ENCODE measurements at regions not wholly inside any gene's neighbourhood (a gene's known extent, or its start where the extent isn't known, plus 50 kb on each side); places are given as distances from the start of the nearest gene placed in this dataset.
"Not testable (repeated sequence)": the region's sequence is repeated elsewhere in the genome, so short reads cannot be mapped to it uniquely, and the experiment has no call there.

GRCh38 chr11:134876226-134876625 lies 464.2 kb upstream of the B3GAT1 start:
- DNase-seq (ENCODE audit: low read depth, low spot score), result no peak

DNA sequence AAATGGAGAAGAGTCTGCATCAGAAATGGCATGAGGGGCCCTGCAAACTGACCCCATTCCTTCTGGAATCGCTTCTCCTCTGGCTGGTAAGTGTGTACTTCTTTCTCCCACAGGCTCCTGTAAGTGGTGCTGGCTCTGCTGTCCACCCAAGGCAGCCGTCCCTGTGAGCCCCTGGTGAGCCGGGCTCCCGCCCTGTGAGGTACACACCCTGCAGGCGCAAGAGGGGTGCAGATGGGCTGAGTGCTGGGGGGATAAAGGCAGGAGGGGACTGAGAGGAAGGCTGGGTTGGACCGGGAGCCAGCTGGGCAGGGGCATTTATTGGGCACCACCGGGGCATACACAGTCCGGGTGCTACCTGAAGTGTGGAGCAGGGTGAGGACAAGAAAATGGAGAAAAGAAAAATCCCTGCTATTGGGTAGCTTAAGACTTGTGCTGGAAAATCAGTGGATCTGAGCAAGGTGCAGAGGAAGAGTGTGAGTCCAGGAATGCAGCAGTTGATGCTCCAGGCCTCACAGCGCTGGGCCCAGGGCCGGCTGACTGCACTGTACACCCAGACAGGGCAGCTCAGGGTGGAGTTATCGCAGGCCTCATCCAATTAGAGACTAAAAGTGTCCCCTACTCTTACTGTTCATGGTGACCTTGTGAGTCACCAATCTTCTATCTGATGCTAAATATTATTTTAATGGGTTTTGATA lies 455.1 kb upstream of the B3GAT1 start:
- DNase-seq (ENCODE audit: low read depth, low spot score), result no peak

DNA sequence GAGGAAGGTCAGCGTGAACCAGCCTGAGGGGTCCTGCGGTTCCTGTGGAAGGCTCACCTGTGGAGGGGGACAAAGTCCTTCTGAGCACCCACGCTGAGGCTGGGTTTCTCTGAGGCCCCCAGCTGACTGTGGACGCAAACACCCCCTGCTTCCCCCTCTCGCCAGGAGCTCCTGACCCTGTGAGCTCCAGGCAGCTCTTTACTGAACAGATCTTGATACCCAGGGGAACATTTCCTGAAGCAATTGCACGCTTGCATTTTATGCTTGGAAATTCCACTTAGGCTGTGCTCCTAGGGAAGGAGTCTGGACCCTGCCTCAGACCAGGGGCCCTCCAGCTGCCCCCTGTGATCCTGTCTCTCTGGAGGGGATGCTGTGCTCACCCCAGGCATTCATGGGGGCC lies 454.2 kb upstream of the B3GAT1 start:
- no peak for DNase-seq (ENCODE audit: low read depth, low spot score)

- no peak for DNase-seq (ENCODE audit: low read depth, low spot score)
Measured at GRCh38 chr11:134864968-134865305, 452.9 kb upstream of the B3GAT1 start.

GRCh38 chr11:134864233-134864967 lies 452.4 kb upstream of the B3GAT1 start:
- DNase-seq (ENCODE audit: low read depth, low spot score), result no peak

DNA sequence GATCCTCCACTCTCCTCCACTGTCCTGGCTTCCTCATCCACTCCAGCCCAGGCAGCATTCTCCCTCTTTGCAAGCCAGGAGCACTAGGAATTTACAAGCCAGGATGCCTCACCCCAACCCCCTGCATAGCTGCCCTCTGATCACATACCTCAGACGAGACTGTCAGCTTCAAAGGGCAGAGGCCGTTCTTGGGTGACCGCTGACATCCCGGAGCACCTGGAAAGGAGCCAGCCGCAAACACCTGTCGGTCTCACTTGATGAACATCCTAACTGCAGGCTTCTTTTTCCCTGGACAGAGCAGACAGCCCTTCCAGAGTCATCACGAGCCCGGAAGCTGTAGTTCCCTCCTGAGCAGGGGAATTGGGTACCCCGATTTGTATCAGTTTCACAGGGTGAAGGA lies 451.3 kb upstream of the B3GAT1 start:
- no peak for DNase-seq (ENCODE audit: low read depth, low spot score)

DNA sequence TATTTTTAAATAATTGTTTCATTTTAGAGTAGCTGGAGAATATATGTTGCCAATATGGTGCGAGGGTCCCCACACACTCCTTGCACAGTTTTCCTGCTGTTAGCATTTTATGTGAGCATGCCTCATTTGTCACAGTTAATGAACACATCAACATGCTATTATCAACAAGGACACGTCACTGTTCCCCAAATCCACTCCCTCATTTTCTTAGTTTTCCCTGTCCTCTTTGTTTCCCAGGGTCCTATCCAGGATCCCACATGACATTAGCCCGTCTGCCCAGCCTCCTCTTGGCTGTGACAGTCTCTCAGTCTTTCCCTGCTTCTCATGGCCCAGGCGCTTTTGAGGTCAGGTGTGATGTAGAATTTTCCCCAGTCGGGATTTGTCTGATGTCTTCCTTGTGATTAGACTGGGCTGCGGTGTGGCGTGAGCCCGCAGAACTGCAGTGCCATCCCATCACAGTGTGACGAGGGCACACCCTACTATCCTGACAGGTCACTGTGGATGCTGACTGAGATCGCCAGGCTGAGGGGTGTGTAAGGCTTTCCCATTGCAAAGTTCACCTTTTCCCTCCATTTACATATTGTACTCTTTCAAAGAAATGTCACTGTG lies 450.6 kb upstream of the B3GAT1 start:
- DNase-seq (ENCODE audit: low read depth, low spot score), result no peak

DNA sequence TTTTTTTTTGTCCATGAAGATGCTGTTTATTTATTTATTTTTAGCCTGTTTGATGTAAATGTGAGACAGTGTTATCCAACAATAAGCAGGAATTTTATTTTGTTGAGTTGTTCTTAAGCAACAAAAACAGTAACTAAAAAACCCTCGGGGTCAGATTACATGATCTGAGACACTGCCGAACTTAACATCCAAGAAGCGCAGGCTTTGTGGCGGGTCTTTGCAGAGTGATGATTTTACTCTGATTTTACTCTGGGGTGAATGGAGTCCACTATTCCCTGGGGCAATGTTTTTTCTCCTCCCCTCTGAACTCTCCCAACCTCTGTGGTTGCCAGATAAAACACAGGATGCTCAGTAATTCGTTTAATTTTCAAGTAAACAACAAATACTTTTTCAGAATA lies 450.1 kb upstream of the B3GAT1 start:
- DNase-seq (ENCODE audit: low read depth, low spot score), result no peak

DNA sequence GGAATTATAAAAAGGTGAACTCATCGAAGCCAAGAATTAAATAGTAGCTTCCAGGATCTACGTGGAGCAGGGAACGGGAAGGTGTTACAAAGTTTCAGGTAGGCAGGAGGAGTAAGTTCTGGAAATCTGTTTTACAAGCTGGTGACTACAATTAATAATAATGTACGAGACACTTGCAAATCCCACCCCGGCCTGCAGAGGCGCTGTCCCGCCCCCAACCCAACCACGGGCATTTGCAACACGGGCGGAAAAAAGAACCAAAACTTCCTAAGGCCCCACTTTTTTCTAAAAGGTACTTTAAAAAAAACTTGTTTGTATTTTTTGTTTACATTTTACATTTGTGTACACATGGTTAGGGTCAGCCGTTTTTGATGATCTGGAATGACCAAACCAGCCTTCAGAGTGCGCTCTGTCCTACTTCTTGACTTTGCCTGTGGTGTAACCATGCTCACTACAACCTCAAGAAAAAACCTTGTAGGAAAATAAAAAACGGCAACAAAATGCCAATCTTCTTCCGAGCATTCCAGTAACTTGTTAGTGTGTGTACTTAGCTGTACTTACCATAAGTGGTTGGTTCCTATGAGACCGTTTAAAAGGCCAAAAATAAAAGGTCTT lies 449.6 kb upstream of the B3GAT1 start:
- DNase-seq (ENCODE audit: low read depth, low spot score), result no peak

DNA sequence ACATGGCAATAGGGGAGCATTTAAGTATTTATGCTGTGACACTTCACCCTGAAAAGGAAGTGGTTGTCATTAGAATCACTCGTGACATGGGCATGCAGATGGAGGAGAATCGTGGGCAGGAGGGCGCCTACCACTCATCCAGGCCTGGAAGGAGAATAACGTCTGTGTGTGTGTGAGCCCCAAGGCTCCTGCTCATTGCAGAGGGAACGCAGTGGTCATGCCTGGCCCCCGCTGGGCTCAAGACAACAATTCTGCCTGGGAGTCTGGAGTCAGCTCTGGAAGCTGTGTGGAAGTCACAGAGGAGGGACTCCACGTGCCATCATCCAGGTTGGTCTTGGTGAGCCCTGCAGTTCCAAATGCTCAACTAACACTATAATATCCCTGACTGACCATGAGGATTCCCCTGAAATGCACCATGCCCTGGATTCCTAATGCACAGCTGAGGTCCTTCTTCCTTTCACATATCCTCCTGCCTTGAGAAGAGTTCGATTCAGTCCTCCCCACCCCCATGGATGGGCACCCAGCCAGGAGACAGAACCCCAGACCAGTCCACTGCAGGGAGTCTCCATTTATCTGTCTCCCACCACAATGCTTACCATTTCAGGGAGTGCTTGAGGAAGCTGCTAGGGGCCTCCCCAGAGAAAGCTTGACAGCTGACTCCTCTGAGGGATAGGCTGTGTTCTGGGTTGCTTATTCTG lies 446.9 kb upstream of the B3GAT1 start:
- DNase-seq (ENCODE audit: low read depth, low spot score), result no peak

GRCh38 chr11:134857035-134857434 lies 445.0 kb upstream of the B3GAT1 start:
- no peak for DNase-seq (ENCODE audit: low read depth, low spot score)

GRCh38 chr11:134856056-134856971 lies 444.3 kb upstream of the B3GAT1 start:
- DNase-seq (ENCODE audit: low read depth, low spot score), result no peak

DNA sequence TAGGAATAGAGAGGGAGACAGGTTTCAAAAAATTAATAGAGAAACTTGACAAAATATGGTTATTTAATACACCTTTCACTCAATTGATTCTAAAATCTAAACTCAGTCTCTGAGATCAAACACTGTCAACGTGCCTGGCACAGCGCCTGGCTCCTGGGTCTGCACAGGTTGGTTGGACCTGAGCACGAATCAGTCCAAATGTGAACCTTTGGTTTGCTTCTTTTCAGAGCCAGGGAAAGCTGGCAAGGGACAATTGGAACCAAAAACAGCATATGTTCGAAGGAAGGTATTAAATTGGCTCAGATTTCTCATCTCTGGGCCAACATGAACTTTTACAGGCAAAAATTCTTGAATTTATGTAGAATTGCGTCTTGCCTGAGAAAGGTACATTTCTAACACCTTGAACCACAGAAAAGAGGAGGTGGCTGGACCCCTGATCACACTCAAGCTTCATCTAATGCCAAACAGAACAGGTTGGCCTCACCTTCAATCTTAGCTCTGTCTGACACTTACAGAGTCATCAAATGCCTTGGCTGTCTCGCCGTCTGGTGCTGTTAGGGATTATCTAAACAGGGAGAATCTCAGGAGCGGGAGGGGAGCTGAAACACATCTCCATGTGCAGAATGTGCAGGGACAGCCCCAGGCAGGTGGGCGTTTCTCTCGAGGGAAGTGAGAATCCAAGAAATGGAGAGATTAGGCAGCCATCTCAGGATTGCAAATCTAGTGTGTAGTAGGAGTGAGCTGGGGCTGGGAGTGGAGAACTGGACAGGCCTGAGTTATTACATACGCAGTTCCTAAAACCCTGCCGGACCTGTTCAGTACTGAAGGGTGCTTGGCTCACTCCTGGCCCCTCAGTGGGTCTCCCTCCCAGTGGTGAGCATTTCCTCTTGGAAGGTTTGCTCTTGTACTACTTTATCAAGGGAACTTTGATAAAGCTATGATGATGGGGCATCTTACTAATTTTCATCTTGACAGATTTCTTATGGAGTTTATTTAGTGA lies 442.2 kb upstream of the B3GAT1 start:
- DNase-seq (ENCODE audit: low read depth, low spot score), result no peak

GRCh38 chr11:134851503-134852224 lies 439.6 kb upstream of the B3GAT1 start:
- not testable (repeated sequence) for DNase-seq (ENCODE audit: low read depth, low spot score)

GRCh38 chr11:134850566-134850965 lies 438.5 kb upstream of the B3GAT1 start:
- no peak for DNase-seq (ENCODE audit: low read depth, low spot score)

DNA sequence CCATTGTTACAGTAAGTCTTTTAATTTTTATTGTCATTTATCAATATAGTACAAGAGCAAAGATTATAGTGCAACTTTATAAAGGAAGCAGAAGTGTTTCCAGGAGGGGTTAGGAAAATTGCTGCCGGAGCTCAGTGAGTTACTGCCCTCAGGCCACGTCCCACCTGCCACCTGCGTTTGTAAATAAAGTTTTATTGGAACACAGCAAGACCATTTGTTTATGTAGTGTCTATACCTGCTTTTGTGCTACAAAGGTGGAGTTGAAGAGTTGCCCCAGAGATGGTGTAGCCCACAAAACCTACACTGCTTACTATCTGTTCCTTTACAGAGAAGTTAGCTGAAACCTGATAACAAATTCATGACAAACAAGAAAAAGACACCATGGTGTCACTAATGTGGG lies 437.8 kb upstream of the B3GAT1 start:
- no peak for DNase-seq (ENCODE audit: low read depth, low spot score)

DNA sequence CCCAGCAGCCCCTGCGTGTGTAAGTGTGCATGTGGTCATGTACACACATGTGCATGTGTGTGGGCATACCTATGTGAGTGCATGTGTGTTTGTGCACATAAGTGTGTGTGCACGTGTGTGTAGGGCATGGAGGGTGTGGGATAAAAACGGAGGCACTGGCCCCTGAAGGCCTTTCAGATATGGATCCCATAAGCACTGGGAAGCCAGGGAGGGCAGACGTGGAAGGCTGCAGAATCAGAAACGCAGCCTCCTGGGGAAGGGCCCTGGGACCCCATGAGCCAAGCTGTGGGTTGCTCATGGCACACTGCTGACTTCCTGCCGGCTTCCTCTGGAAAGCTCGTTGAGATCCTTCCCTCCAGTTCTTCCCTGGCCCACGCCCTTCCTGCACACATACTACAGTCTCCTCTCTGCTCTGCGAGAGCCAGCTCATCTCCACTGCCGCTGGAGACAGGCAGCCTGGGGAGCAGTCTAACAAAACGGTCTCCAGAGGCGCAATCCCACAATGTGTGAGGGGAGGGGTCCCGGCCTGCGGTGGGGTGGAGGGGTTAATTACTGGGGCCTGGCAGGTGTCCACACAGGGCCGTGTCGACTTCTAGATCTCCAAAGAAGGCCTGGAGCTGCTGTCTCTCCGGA lies 435.2 kb upstream of the B3GAT1 start:
- no peak for DNase-seq (ENCODE audit: low read depth, low spot score)

DNA sequence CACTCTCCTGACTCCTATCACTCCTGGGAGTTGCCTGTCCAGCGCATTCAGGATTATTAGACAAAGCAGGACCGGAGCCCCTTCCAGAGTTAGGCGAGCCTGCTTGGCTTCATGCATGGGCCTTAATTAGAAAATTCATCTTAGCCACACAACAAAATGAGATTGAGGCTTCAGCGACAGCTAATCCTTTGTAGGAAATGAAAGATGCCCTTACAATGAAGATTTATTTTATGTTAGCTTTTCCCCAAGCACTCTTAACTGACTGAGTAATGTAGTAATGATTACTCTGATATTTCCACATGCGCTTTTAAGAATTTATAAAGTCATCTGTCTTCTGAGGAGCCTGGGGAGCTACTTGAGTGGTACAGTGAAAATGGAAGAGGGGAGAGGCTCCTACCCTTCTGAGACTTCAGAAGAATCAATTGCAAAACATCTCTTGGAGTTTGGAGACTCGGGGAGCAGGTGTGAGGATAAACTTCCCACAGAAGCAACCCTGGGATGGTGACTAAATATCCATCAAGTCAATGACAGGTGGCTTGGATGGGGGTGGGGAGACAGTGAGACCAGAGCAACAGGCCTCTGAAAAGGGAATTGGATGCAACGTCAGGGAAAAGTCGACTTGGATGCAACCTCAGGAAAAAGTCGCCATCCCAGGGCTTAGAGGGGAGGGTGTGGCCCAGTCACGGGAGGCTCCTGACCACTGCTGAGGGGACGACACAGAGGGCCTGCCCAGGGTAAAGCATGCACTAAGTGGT lies 434.5 kb upstream of the B3GAT1 start:
- DNase-seq (ENCODE audit: low read depth, low spot score), result no peak

Data from smooth muscle cell of the brain vasculature (primary cell).